ENCODE measurements at regions not wholly inside any gene's neighbourhood (a gene's known extent, or its start where the extent isn't known, plus 50 kb on each side); places are given as distances from the start of the nearest gene placed in this dataset.

- no peak for DNase-seq (ENCODE audit: low spot score)
Observed at GRCh38 chr19:31501427-31502195, 152.4 kb upstream of the TSHZ3 start.

- DNase-seq (ENCODE audit: low spot score) = no peak
Observed at GRCh38 chr19:31502536-31503170, 153.4 kb upstream of the TSHZ3 start.

GRCh38 chr19:31503211-31503610 is 154.0 kb upstream of the TSHZ3 start:
- DNase-seq (ENCODE audit: low spot score) = no peak

GRCh38 chr19:31504221-31504620 is 155.0 kb upstream of the TSHZ3 start:
- no peak for DNase-seq (ENCODE audit: low spot score)

DNA sequence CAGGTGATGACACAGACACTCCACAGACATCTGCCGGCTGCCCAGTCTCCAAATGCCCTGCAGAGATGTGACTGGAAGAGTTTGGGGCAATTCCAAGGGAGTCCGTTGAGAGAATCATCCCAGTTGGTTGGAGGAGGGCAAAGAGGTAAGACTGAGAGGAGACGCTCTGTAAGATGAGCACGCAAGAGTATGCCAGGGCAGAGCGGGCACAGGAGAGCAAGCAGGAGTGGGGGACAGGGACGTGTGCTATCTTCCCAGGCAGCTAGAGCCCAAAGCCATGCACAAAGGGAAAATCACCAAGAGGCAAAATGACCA is 156.3 kb upstream of the TSHZ3 start:
- no peak for DNase-seq (ENCODE audit: low spot score)

DNA sequence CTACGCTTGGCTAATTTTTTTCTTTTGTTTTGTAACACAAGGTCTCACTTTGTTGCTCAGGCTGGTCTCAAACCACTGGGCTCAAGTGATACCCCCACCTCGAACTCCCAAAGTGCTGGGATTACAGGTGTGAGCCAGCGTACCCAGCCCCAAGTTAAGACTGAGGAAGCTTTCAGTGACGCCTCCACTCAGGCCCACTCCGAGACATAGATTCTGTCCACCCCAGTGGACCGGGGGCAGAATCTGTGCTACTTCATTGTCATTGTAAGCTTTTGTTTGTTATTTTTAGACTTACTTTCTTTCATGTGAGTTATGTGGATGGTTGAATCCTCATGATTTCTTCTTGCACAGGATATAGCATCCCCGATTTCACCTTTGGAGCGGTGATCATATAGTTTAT is 156.9 kb upstream of the TSHZ3 start:
- DNase-seq (ENCODE audit: low spot score) = no peak

DNA sequence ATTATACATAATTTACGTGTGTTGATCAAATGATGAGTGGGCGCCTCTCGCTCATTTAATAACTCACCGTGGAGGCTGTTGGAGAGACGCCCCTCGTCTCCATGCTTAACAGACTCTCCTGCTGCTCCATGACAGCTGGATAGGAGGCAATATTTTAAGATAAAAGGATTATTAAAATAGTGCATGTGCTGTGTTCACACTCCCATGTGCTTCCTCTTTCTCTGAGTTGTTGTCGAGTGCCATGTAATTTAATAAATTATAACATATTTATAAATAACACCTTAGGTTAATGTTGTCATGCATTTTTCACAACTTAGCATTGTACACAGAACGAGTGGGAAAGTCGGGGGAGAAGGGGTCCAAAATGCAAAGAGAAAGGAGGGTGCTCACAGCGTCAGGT is 161.4 kb upstream of the TSHZ3 start:
- no peak for DNase-seq (ENCODE audit: low spot score)

DNA sequence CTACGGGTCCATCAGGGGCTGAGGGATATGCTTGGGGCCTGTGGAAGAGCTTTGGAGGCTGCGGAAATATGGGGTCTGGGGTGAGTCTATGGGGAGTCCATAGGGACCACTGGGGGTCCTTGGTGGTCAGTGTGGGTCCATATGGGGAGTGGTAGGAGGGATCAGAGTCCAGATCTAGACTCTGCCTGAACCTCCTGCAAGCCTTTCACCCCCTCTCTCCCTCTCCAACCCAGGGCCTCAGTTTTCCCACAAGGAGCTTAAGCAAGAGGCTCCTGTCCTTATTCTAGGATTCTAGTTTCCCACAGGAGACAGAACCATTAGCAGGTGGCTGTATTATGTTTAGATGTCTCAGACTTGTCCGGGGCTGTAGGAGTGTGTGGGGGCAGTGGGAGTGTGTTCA is 161.9 kb upstream of the TSHZ3 start:
- DNase-seq (ENCODE audit: low spot score) = no peak

- DNase-seq (ENCODE audit: low spot score) = no peak
Observed at GRCh38 chr19:31511696-31512095, 162.5 kb upstream of the TSHZ3 start.

DNA sequence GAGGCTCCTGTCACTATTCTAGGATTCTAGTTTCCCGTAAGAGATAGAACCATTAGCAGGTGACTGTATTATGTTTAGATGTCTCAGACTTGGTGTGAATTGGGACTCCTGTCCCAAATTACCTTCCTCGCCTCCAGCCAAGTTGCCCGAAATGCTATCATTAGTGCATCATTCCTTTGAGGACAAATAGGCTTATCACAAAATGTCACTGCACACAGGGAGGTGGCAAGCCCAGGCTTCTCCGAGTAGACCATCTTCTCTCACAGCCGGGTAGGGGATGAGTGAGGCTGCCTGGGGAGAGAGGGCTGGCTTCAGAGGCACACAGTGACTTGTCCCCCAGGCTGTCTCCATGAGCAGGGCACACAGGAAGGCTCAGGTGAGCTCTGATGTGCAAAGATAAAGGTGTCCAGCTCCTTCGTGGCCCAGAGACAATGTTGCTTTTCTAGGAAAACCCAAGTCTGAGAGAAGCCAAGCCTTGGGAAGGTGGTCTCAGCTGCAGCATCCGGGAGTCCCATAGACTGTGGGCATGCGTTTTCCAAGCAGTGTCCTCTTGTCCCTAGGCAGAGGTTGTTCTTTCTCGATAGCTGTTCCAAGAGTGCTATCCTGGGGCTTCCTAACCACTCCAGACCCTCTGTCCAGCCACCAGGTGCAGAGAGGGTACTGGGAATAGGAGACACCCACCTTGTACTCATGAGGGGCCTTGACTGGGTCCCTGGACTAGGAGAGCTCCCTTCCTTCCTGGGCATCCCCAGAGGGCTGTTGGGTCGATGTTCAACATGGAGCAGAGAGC is 163.1 kb upstream of the TSHZ3 start:
- DNase-seq (ENCODE audit: low spot score) = no peak

- no peak for DNase-seq (ENCODE audit: low spot score)
Observed at GRCh38 chr19:31513841-31514240, 164.6 kb upstream of the TSHZ3 start.

GRCh38 chr19:31515931-31516330 is 166.7 kb upstream of the TSHZ3 start:
- DNase-seq (ENCODE audit: low spot score) = no peak

DNA sequence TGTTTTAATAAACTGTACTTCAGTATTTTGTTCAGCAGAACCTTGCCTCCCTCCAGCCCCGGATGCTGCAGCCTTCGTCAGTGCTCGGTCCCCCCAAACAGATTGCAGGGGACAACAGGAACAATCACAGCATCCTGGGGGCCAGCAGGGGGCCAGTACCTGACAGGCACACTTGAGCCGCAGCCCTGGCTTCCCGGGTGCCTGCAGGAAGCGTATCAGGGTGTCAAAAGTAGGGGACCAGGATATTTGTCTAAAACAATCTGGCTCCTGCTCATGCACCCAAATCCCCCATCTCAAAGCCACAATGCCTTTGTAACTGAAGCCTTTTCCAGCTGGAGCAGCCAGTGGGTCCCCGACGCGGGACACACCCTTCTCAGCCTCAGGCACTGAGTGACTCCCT is 167.5 kb upstream of the TSHZ3 start:
- DNase-seq (ENCODE audit: low spot score) = no peak

DNA sequence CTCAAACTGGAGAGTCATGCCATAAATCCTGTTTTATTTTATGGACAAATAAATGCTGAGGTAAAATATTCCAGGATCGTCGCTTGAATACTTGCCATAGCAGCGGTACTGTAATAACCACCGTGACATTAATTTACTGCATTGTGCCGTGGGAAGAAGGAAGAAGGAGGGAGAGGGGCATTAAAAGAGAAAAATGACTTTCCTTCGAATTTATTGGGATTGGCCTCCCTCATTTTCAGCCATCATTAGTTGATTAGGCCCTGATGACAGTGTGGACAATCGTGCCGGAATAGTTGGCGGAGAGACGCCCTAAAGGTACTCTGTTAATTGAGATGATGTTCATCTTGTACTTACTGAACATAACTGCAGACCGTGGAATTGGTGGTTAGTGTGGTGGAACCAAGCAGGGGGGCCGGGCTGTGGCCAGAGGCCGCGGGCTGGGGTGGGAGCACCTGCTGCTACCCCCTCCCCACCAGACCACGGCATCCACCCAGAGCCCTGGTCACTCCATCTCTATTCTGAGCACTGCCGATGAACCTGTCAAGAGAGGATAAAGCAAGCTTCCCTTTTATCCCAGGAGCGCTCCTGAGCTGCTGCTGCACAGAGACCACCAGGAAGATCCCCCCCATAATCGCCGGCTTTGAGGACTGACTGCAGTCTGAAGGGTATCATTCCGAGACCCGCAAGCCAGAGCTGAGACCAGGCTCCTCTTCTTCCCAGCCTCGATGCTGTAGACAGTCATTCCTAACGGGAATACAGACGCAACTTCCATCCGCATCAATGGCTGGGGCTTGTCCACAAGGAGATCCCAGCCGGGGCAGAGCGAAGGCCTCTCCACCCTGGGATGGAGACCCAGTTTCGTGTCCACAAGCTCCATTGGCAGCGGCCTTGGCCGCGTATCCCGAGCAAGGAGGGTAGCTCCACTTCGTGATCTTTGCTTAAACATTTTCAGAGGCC is 168.3 kb upstream of the TSHZ3 start:
- no peak for DNase-seq (ENCODE audit: low spot score)

GRCh38 chr19:31518216-31519020 is 169.2 kb upstream of the TSHZ3 start:
- no peak for DNase-seq (ENCODE audit: low spot score)

- DNase-seq (ENCODE audit: low spot score) = no peak
Observed at GRCh38 chr19:31519256-31519655, 170.0 kb upstream of the TSHZ3 start.

DNA sequence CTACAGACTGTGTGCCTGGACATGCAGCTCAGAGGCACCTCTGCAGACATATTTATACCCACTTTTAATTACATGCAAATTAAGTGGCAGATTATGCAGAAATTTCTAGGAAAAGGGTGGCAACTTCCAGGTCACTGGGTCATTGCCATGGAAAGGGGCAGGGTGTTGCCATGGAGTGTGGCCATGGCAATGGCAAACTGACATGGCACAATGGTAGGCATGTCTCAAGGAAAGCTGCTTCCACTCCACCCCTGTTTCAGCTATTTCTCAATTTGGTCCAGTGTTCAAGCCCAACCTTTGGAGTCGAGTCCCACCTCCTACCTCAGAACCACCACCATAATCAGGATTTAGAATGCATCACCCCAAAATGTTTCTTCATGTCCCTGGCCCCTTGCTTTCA is 170.7 kb upstream of the TSHZ3 start:
- DNase-seq (ENCODE audit: low spot score) = no peak

DNA sequence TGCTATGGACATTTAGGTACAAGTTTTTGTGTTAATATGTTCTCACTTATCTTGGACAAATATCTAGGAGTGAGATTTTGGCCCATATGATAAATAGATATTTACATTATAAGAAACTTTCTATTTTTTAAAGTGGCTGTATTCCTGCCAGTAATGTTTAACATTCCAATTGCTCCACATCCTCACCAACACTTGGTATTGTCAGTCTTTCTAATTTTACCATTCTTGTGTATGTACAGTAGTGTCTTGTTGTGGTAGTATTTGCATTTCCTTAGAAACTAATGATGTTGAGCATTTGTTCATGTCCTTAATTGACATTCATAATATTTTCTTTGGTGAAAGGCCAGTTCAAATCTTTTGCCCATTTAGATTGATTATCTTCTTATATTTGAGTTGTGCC is 171.4 kb upstream of the TSHZ3 start:
- DNase-seq (ENCODE audit: low spot score) = no peak

DNA sequence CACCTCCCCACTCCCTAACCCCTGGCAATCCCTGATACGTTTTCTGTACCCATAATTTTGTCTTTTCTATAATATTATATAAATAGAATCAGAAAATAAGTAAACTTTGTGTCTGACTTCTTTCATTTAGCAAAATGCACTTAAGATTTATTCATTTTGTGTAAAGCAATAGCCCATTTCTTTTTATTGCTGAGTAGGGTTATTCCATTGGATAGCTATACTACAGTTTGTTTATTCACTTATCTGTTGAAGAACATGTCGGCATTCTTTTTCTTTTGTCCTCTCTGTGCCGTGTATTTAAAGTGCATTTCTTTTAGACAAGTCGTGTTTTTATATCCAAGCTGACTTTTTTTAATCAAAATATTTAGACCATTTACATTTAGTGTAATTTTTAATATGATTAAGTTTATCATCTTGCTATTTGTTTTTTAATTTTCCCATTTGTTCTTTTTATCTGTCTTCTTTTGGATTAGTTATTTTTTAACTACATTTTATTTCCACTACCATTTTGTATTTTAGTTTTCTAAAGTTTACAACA is 176.4 kb upstream of the TSHZ3 start:
- DNase-seq (ENCODE audit: low spot score) = no peak

GRCh38 chr19:31527443-31527842 is 178.2 kb upstream of the TSHZ3 start:
- DNase-seq (ENCODE audit: low spot score) = no peak

DNA sequence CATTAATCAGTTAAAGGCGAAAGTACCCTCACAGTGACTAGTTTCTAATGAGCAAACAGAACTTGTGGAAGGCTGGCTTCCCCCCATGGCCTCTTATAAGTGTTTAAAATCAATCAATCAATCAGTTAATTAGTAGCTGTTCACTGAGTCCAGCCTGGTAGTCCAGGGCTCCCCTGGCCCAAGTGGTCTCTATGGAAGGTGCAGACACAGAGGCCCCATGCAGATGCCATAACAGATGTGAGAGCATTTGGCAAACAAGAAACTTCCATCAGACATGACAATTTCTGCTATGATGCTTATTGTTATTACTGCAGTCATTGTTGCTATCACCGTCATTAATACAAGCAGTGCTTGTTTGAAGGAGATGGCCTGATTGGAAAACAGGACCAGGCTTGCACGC is 179.0 kb upstream of the TSHZ3 start:
- DNase-seq (ENCODE audit: low spot score) = no peak

Data from ureter (tissue), 1 donor.